GM21526 (cell line): ENCODE measurements at regions not wholly inside any gene's neighbourhood (a gene's known extent, or its start where the extent isn't known, plus 50 kb on each side); places are given as distances from the start of the nearest gene placed in this dataset.
"Not testable (repeated sequence)": the region's sequence is repeated elsewhere in the genome, so short reads cannot be mapped to it uniquely, and the experiment has no call there.

Experiments
- ATAC-seq: cut with Tn5 transposase; IDR thresholded peaks from one replicate; pipeline ENCODE4 v1.9.1; 2021; ENCODE audit warnings: moderate library complexity; ENCODE audit not compliant: unreplicated experiment, low FRiP score

- no peak for ATAC-seq
Measured at GRCh38 chr12:83343767-83344166, 657.1 kb downstream of the TMTC2 start.

GRCh38 chr12:83335748-83336147 lies 649.0 kb downstream of the TMTC2 start:
- ATAC-seq: no peak

GRCh38 chr12:83326666-83327065 lies 640.0 kb downstream of the TMTC2 start:
- ATAC-seq: no peak

- ATAC-seq: no peak
Measured at GRCh38 chr12:83323866-83324265, 637.2 kb downstream of the TMTC2 start.

- ATAC-seq: no peak
Measured at GRCh38 chr12:83322809-83323208, 636.1 kb downstream of the TMTC2 start.

GRCh38 chr12:83321971-83322370 lies 635.3 kb downstream of the TMTC2 start:
- no peak for ATAC-seq

GRCh38 chr12:83320350-83320749 lies 633.6 kb downstream of the TMTC2 start:
- ATAC-seq: no peak

- no peak for ATAC-seq
Measured at GRCh38 chr12:83318386-83319098, 631.8 kb downstream of the TMTC2 start.

- ATAC-seq: no peak
Measured at GRCh38 chr12:83317595-83317994, 630.9 kb downstream of the TMTC2 start.

GRCh38 chr12:83313827-83314226 lies 627.1 kb downstream of the TMTC2 start:
- no peak for ATAC-seq

- no peak for ATAC-seq
Measured at GRCh38 chr12:83313322-83313721, 626.6 kb downstream of the TMTC2 start.

- no peak for ATAC-seq
Measured at GRCh38 chr12:83276904-83277303, 590.2 kb downstream of the TMTC2 start.

GRCh38 chr12:83271201-83271600 lies 584.5 kb downstream of the TMTC2 start:
- ATAC-seq: no peak

GRCh38 chr12:83265808-83266207 lies 579.1 kb downstream of the TMTC2 start:
- no peak for ATAC-seq

GRCh38 chr12:83261998-83262397 lies 575.3 kb downstream of the TMTC2 start:
- ATAC-seq: no peak

GRCh38 chr12:83260126-83260525 lies 573.4 kb downstream of the TMTC2 start:
- not testable (repeated sequence) for ATAC-seq

GRCh38 chr12:83257726-83258125 lies 571.0 kb downstream of the TMTC2 start:
- ATAC-seq: no peak

GRCh38 chr12:83256562-83256961 lies 569.9 kb downstream of the TMTC2 start:
- no peak for ATAC-seq

GRCh38 chr12:83250866-83251265 lies 564.2 kb downstream of the TMTC2 start:
- ATAC-seq: no peak

GRCh38 chr12:83245156-83245555 lies 558.5 kb downstream of the TMTC2 start:
- no peak for ATAC-seq

- no peak for ATAC-seq
Measured at GRCh38 chr12:83244001-83244400, 557.3 kb downstream of the TMTC2 start.

GRCh38 chr12:83233987-83234386 lies 547.3 kb downstream of the TMTC2 start:
- ATAC-seq: not testable (repeated sequence)

GRCh38 chr12:83226960-83227359 lies 540.3 kb downstream of the TMTC2 start:
- ATAC-seq: not testable (repeated sequence)
